ENCODE measurements at regions not wholly inside any gene's neighbourhood (a gene's known extent, or its start where the extent isn't known, plus 50 kb on each side); places are given as distances from the start of the nearest gene placed in this dataset.

- TF ChIP-seq, protein P1, sequence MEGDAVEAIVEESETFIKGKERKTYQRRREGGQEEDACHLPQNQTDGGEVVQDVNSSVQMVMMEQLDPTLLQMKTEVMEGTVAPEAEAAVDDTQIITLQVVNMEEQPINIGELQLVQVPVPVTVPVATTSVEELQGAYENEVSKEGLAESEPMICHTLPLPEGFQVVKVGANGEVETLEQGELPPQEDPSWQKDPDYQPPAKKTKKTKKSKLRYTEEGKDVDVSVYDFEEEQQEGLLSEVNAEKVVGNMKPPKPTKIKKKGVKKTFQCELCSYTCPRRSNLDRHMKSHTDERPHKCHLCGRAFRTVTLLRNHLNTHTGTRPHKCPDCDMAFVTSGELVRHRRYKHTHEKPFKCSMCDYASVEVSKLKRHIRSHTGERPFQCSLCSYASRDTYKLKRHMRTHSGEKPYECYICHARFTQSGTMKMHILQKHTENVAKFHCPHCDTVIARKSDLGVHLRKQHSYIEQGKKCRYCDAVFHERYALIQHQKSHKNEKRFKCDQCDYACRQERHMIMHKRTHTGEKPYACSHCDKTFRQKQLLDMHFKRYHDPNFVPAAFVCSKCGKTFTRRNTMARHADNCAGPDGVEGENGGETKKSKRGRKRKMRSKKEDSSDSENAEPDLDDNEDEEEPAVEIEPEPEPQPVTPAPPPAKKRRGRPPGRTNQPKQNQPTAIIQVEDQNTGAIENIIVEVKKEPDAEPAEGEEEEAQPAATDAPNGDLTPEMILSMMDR (IDR thresholded peaks at IDR 0.05; ENCODE audit: insufficient read depth, low read length, poor library complexity, severe bottlenecking) = no peak
- TF ChIP-seq EZH2phosphoT487 (conservative IDR thresholded peaks at IDR 0.05; ENCODE audit: low read length) = no peak
Measured at GRCh38 chr2:226615891-226616290, 183.7 kb downstream of the IRS1 start.
